CD4-positive, alpha-beta T cell (primary cell): ENCODE measurements at regions not wholly inside any gene's neighbourhood (a gene's known extent, or its start where the extent isn't known, plus 50 kb on each side); places are given as distances from the start of the nearest gene placed in this dataset.

ENCODE experiments used
- ATAC-seq: fragments of 200-7000 bp; cut with Tn5 transposase; one replicate; pipeline ENCODE4 v1.10.0; 2022; ENCODE audit warnings: mild to moderate bottlenecking; ENCODE audit not compliant: poor library complexity
- CTCF ChIA-PET: fragments of 350-600 bp; sonication (Branson Sonifier 250); formaldehyde crosslinking; loops from one replicate; lab custom pipeline; 2021; ENCODE audit warnings: antibody characterized with exemption, inconsistent platforms; lab: Charles Lee
- POLR2A ChIA-PET: fragments of 350-600 bp; sonication (Branson Sonifier 250); formaldehyde crosslinking; loops from one replicate; lab custom pipeline; 2021; ENCODE audit warnings: antibody characterized with exemption, inconsistent platforms; lab: Charles Lee
- DNase-seq, 14 experiments: peaks; one replicate each; pipeline ENCODE4 v3.0.0-alpha.2; 2013 to 2020; ENCODE audit warnings: mixed read lengths in 2 of 14
- H3K27ac ChIP-seq, 2 donors: one replicate each; pipeline versions ENCODE4 v1.5.1 to v1.7.0; 2013; ENCODE audit warnings: low read length in 2 of 2, low read depth in 1 of 2, mild to moderate bottlenecking in 1 of 2
- H3K27me3 ChIP-seq, 2 experiments: 1 replicate in 1 of 2; 2 replicates in 1 of 2; pipeline versions ENCODE4 v1.6.1 to v1.7.0; 2013; ENCODE audit warnings: low read length in 2 of 2, control low read depth in 1 of 2, mild to moderate bottlenecking in 1 of 2, moderate library complexity in 1 of 2; ENCODE audit not compliant: insufficient read depth in 2 of 2, control insufficient read depth in 1 of 2
- H3K36me3 ChIP-seq: one replicate; pipeline ENCODE4 v1.6.1; 2013; ENCODE audit warnings: low read length, control low read depth; ENCODE audit not compliant: insufficient read depth
- H3K4me1 ChIP-seq: one replicate; pipeline ENCODE4 v1.6.1; 2013; ENCODE audit warnings: low read length, control low read depth; ENCODE audit not compliant: insufficient read depth
- H3K4me3 ChIP-seq: one replicate; pipeline ENCODE4 v1.5.1; 2013; ENCODE audit warnings: mild to moderate bottlenecking, low read length, moderate library complexity
- H3K9me3 ChIP-seq, 2 experiments: 1 replicate in 1 of 2; 2 replicates in 1 of 2; pipeline versions ENCODE4 v1.6.1 to v1.7.0; 2013; ENCODE audit warnings: low read length in 2 of 2, mild to moderate bottlenecking in 2 of 2, control low read depth in 1 of 2, moderate library complexity in 1 of 2; ENCODE audit not compliant: control insufficient read depth in 1 of 2, insufficient read depth in 1 of 2
- H3K27ac Mint-ChIP-seq: one replicate; pipeline ENCODE4 v1.8.0; 2020; ENCODE audit warnings: mixed read lengths
- H3K27me3 Mint-ChIP-seq: one replicate; pipeline ENCODE4 v1.8.0; 2021; ENCODE audit warnings: mixed read lengths
- H3K36me3 Mint-ChIP-seq: one replicate; pipeline ENCODE4 v1.8.0; 2021; ENCODE audit warnings: low read depth, mixed read lengths
- H3K4me1 Mint-ChIP-seq: one replicate; pipeline ENCODE4 v1.8.0; 2021; ENCODE audit warnings: low read depth, mixed read lengths
- H3K4me3 Mint-ChIP-seq: one replicate; pipeline ENCODE4 v1.8.0; 2020; ENCODE audit warnings: mild to moderate bottlenecking, mixed read lengths
- H3K9me3 Mint-ChIP-seq: one replicate; pipeline ENCODE4 v1.8.0; 2020; ENCODE audit warnings: mixed read lengths
- intact Hi-C, 2 experiments: fragments of 100-400 bp; cut with DNase I in 1 of 2; cut with micrococcal nuclease in 1 of 2; formaldehyde crosslinking; loops; one replicate each; pipeline versions ENCODE4 v1.15.1 to v1.9.0; 2023 to 2025; cut with DNase I, micrococcal nuclease
- TF ChIP-seq, protein P1 (sequence below): fragments of 200-600 bp; IDR thresholded peaks from one replicate; pipeline ENCODE4 v1.8.0; 2022; ENCODE audit warnings: antibody characterized with exemption, mild to moderate bottlenecking

DNA sequence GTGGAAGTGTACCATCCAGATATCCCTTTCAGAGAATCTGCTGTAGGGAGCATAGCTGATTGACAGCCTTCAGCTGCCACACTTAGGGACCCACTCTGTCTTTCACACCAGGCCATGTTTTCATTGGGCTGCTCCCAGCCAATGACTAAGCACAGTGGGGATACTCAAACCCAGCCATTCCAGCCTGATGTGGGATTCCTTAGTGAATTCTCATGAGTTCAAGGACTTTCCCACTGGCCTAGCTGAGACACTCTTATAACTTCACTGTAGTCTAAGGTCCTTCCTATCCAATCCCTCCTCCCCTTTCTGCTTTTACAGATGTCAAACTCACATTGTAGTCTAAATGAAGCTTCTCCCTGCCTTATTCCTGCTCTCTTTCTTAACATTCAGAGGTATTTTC lies 201.2 kb downstream of the PIK3C3 start:
- Mint-ChIP-seq H3K4me3 (no peak overlapping the region), H3K4me1 (no peaks in the 10 kb centered on the region), H3K27me3 (peaks cover 5% of the 10 kb centered on the region), H3K36me3 (no peaks in the 10 kb centered on the region), H3K27ac (no peak overlapping the region), H3K9me3 (no peaks in the 10 kb centered on the region)
- no peak overlapping the region for H3K4me3 ChIP-seq
- H3K27me3 ChIP-seq, result no peaks in the 10 kb centered on the region
- intact Hi-C loops, result no loop called here
- ATAC-seq (no peak), DNase-seq (no peak)
- TF ChIP-seq, protein P1, sequence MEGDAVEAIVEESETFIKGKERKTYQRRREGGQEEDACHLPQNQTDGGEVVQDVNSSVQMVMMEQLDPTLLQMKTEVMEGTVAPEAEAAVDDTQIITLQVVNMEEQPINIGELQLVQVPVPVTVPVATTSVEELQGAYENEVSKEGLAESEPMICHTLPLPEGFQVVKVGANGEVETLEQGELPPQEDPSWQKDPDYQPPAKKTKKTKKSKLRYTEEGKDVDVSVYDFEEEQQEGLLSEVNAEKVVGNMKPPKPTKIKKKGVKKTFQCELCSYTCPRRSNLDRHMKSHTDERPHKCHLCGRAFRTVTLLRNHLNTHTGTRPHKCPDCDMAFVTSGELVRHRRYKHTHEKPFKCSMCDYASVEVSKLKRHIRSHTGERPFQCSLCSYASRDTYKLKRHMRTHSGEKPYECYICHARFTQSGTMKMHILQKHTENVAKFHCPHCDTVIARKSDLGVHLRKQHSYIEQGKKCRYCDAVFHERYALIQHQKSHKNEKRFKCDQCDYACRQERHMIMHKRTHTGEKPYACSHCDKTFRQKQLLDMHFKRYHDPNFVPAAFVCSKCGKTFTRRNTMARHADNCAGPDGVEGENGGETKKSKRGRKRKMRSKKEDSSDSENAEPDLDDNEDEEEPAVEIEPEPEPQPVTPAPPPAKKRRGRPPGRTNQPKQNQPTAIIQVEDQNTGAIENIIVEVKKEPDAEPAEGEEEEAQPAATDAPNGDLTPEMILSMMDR, result no peak
- no peaks in the 10 kb centered on the region for H3K36me3 ChIP-seq
- no peaks in the 10 kb centered on the region for H3K9me3 ChIP-seq
- POLR2A ChIA-PET, result no interaction called here
- no peaks in the 10 kb centered on the region for H3K4me1 ChIP-seq
- CTCF ChIA-PET, result no interaction called here
- no peak overlapping the region for H3K27ac ChIP-seq

DNA sequence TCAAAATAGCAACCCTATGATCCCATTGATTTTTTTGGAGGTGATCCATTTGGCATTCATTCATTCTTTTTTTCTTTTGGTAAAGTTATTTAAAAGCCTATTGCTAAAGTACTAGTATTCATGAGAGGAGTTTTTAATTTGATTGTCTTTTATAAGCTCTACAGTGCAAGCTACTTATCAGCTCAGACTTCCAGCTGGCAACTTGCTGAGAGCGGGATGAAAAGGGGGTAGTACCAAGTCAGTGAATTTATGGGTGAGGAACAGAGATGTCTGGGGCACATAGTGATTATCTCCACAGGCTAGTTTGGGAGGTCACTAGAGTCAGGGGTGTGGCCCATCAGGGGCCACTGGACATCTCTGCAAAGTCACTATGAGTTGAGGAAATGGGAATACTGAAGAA lies 202.4 kb downstream of the PIK3C3 start:
- H3K36me3 Mint-ChIP-seq, result no peaks in the 10 kb centered on the region
- TF ChIP-seq, protein P1, result no peak
- intact Hi-C loops, result no loop called here
- H3K27ac Mint-ChIP-seq, result no peak overlapping the region
- no peaks in the 10 kb centered on the region for H3K9me3 ChIP-seq
- H3K4me3 Mint-ChIP-seq, result no peak overlapping the region
- no peaks in the 10 kb centered on the region for H3K36me3 ChIP-seq
- peaks cover 5% of the 10 kb centered on the region for H3K27me3 Mint-ChIP-seq
- H3K27ac ChIP-seq, result no peak overlapping the region
- no peak for DNase-seq
- ChIA-PET CTCF (no interaction called here), POLR2A (no interaction called here)
- H3K9me3 Mint-ChIP-seq, result no peaks in the 10 kb centered on the region
- no peaks in the 10 kb centered on the region for H3K4me1 Mint-ChIP-seq
- ATAC-seq, result no peak
- no peaks in the 10 kb centered on the region for H3K27me3 ChIP-seq
- H3K4me3 ChIP-seq, result no peak overlapping the region
- H3K4me1 ChIP-seq, result no peaks in the 10 kb centered on the region

DNA sequence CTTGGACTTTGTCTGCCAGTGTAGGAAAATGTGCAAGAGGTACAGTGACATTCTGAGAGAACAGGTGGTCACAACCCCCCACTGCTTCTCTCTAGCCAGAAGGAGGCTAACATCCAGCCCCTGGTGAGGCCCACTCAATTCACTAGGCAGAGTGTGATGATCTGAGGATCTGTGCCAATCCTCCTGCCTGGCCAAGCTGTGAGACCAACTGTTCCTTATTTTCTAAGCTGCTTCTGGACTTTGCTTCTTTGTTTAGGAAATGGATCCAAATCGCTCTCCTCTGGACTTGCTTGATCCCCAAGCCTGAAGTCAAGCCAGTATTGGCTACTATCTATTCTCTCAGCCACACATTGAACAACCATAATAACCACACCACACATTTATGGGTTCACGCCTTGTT lies 202.8 kb downstream of the PIK3C3 start:
- ATAC-seq, result no peak
- no peaks in the 10 kb centered on the region for H3K27me3 ChIP-seq
- H3K27ac ChIP-seq, result no peak overlapping the region
- no peak overlapping the region for H3K27ac Mint-ChIP-seq
- DNase-seq, result no peak
- peaks cover 5% of the 10 kb centered on the region for H3K27me3 Mint-ChIP-seq
- H3K4me1 ChIP-seq, result no peaks in the 10 kb centered on the region
- H3K9me3 Mint-ChIP-seq, result no peaks in the 10 kb centered on the region
- H3K36me3 Mint-ChIP-seq, result no peaks in the 10 kb centered on the region
- POLR2A ChIA-PET, result no interaction called here
- no peaks in the 10 kb centered on the region for H3K4me1 Mint-ChIP-seq
- TF ChIP-seq, protein P1, result no peak
- H3K36me3 ChIP-seq, result no peaks in the 10 kb centered on the region
- no peaks in the 10 kb centered on the region for H3K9me3 ChIP-seq
- intact Hi-C loops, result no loop called here
- CTCF ChIA-PET, result no interaction called here
- no peak overlapping the region for H3K4me3 ChIP-seq
- no peak overlapping the region for H3K4me3 Mint-ChIP-seq
